ENCODE measurements at regions not wholly inside any gene's neighbourhood (a gene's known extent, or its start where the extent isn't known, plus 50 kb on each side); places are given as distances from the start of the nearest gene placed in this dataset.

DNA sequence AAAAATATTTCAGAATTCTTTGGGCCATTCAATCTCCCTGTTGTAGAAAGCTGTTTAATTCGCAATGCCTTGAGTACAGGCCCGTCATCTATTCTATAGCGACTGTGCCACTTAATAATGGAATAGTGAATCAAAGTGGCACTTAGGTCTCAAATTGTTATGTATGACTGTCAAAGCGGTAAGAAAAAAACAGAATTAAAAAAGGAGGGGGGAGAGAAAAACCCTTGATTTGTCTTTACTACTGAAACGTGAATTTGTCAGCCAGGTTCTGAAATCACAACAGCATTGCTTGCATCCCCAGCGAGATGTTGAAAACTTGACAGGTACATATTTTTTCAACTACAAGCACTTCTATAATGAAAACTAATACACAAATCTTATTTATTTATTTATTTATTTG is 320.9 kb downstream of the TFEC start:
- no peaks in the 10 kb centered on the region for H3K9me3 ChIP-seq (replicated peaks; ENCODE audit: control insufficient read depth, insufficient read depth, low read length)
- no peaks in the 10 kb centered on the region for H3K9me1 ChIP-seq (replicated peaks; ENCODE audit: control insufficient read depth, extremely low read depth, insufficient read depth, low read length)
- H3K4me1 ChIP-seq (ENCODE audit: control insufficient read depth, extremely low read depth, insufficient read depth, low read length) = no peaks in the 10 kb centered on the region
- H3K27me3 ChIP-seq (ENCODE audit: control insufficient read depth in 2 of 2, insufficient read depth in 2 of 2, low read length in 2 of 2) = no peaks in the 10 kb centered on the region
- no TSS peak for BruUV-seq (replicated peaks)
- no peak overlapping the region for H3K27ac ChIP-seq (ENCODE audit: insufficient read depth, low read depth, low read length)
- POLR2A ChIA-PET = no interaction called here
- CTCF ChIA-PET = no interaction called here
- TF ChIP-seq, protein P1, sequence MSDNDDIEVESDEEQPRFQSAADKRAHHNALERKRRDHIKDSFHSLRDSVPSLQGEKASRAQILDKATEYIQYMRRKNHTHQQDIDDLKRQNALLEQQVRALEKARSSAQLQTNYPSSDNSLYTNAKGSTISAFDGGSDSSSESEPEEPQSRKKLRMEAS (IDR thresholded peaks at IDR 0.05; ENCODE audit: insufficient read depth, insufficient read length) = no peak
- TF ChIP-seq FOS (IDR thresholded peaks at IDR 0.05; ENCODE audit: borderline replicate concordance, insufficient read depth, low read length) (no peak), GATA2 (IDR thresholded peaks at IDR 0.05; ENCODE audit: insufficient read depth, insufficient read length, low read depth, low read length) (no peak)
- TF ChIP-seq, protein P2, sequence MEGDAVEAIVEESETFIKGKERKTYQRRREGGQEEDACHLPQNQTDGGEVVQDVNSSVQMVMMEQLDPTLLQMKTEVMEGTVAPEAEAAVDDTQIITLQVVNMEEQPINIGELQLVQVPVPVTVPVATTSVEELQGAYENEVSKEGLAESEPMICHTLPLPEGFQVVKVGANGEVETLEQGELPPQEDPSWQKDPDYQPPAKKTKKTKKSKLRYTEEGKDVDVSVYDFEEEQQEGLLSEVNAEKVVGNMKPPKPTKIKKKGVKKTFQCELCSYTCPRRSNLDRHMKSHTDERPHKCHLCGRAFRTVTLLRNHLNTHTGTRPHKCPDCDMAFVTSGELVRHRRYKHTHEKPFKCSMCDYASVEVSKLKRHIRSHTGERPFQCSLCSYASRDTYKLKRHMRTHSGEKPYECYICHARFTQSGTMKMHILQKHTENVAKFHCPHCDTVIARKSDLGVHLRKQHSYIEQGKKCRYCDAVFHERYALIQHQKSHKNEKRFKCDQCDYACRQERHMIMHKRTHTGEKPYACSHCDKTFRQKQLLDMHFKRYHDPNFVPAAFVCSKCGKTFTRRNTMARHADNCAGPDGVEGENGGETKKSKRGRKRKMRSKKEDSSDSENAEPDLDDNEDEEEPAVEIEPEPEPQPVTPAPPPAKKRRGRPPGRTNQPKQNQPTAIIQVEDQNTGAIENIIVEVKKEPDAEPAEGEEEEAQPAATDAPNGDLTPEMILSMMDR (IDR thresholded peaks at IDR 0.05; ENCODE audit: extremely low read depth in 1 of 2, insufficient read depth in 1 of 2, low read depth in 1 of 2, low read length in 2 of 2) = no peak
- H3K9ac ChIP-seq (replicated peaks; ENCODE audit: extremely low read depth, insufficient read depth, low read length) = no peak overlapping the region
- DNase-seq (ENCODE audit: low read depth, low spot score) (no peak), FAIRE-seq (no peak)
- no peak overlapping the region for H2AFZ ChIP-seq (ENCODE audit: low read depth, low read length)
- dilution Hi-C loops (cut with MboI; ENCODE audit: extremely low pct_ligation_motif_present, low sequenced_read_pairs) = no loop called here
- H3K36me3 ChIP-seq (ENCODE audit: control insufficient read depth in 2 of 2, extremely low read depth in 1 of 2, insufficient read depth in 2 of 2, low read length in 2 of 2) = no peaks in the 10 kb centered on the region
- H4K20me1 ChIP-seq (replicated peaks; ENCODE audit: control insufficient read depth, extremely low read depth, insufficient read depth, low read length) = no peaks in the 10 kb centered on the region
- H3K4me3 ChIP-seq (replicated peaks in 1 of 3; ENCODE audit: insufficient read depth in 1 of 3, low read depth in 1 of 3, low read length in 3 of 3) = no peak overlapping the region
- no peaks in the 10 kb centered on the region for H3K79me2 ChIP-seq (ENCODE audit: control insufficient read depth, insufficient read depth, low read length)
- intact Hi-C loops (cut with micrococcal nuclease) = no loop called here
- H3K4me2 ChIP-seq (ENCODE audit: insufficient read depth, low read length) = no peak overlapping the region

DNA sequence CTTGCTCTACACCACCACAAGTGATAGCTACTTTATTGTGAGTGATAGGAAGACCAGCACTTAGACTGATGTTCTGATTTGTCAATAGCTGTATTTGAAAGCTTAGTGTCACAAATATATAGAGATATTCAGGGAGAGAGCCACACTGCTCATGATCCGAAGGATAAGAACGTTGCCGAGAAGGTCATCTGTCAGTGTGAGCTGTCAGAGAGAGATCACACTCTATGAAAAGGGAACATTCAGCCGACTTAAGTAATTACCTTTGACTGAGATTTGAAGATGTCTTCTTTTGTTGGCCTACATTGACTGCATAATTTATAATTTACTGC is 322.6 kb downstream of the TFEC start:
- no peaks in the 10 kb centered on the region for H3K4me1 ChIP-seq (ENCODE audit: control insufficient read depth, extremely low read depth, insufficient read depth, low read length)
- DNase-seq (ENCODE audit: low read depth, low spot score) (no peak), FAIRE-seq (no peak)
- H3K4me3 ChIP-seq (replicated peaks in 1 of 3; ENCODE audit: insufficient read depth in 1 of 3, low read depth in 1 of 3, low read length in 3 of 3) = no peak overlapping the region
- H3K9ac ChIP-seq (replicated peaks; ENCODE audit: extremely low read depth, insufficient read depth, low read length) = no peak overlapping the region
- H3K4me2 ChIP-seq (ENCODE audit: insufficient read depth, low read length) = no peak overlapping the region
- no peaks in the 10 kb centered on the region for H3K79me2 ChIP-seq (ENCODE audit: control insufficient read depth, insufficient read depth, low read length)
- TF ChIP-seq GATA2 (IDR thresholded peaks at IDR 0.05; ENCODE audit: insufficient read depth, insufficient read length, low read depth, low read length) = no peak
- H3K36me3 ChIP-seq (ENCODE audit: control insufficient read depth in 2 of 2, extremely low read depth in 1 of 2, insufficient read depth in 2 of 2, low read length in 2 of 2) = no peaks in the 10 kb centered on the region
- H3K9me3 ChIP-seq (replicated peaks; ENCODE audit: control insufficient read depth, insufficient read depth, low read length) = no peaks in the 10 kb centered on the region
- dilution Hi-C loops (cut with MboI; ENCODE audit: extremely low pct_ligation_motif_present, low sequenced_read_pairs) = no loop called here
- ChIA-PET POLR2A (no interaction called here), CTCF (interaction anchor here (0.8 to 3.4 kb wide), 6 partner anchors 17 to 1626 kb away, joined by 3 to 31 read pairs (median 4); no protein-coding TSS in a partner anchor)
- intact Hi-C loops (cut with micrococcal nuclease) = no loop called here
- no peak overlapping the region for H3K27ac ChIP-seq (ENCODE audit: insufficient read depth, low read depth, low read length)
- H3K27me3 ChIP-seq (ENCODE audit: control insufficient read depth in 2 of 2, insufficient read depth in 2 of 2, low read length in 2 of 2) = no peaks in the 10 kb centered on the region
- BruUV-seq (replicated peaks) = no TSS peak
- no peak overlapping the region for H2AFZ ChIP-seq (ENCODE audit: low read depth, low read length)
- no peaks in the 10 kb centered on the region for H4K20me1 ChIP-seq (replicated peaks; ENCODE audit: control insufficient read depth, extremely low read depth, insufficient read depth, low read length)
- no peaks in the 10 kb centered on the region for H3K9me1 ChIP-seq (replicated peaks; ENCODE audit: control insufficient read depth, extremely low read depth, insufficient read depth, low read length)

Data from endothelial cell of umbilical vein (primary cell).